MM.1S (cell line): ENCODE measurements at regions not wholly inside any gene's neighbourhood (a gene's known extent, or its start where the extent isn't known, plus 50 kb on each side); places are given as distances from the start of the nearest gene placed in this dataset.

Experiments
- EZH2phosphoT487 ChIP-seq: fragments of 300-600 bp; sonication (generic); IDR thresholded peaks from 2 replicates; pipeline ENCODE4 v1.6.1; 2018; ENCODE audit warnings: antibody characterized with exemption, low read length
- TF ChIP-seq, protein P1 (sequence below): fragments of 300-600 bp; sonication (generic); IDR thresholded peaks from 2 replicates; pipeline ENCODE4 v1.5.1; 2016; ENCODE audit warnings: antibody characterized with exemption, low read length, mixed read lengths

DNA sequence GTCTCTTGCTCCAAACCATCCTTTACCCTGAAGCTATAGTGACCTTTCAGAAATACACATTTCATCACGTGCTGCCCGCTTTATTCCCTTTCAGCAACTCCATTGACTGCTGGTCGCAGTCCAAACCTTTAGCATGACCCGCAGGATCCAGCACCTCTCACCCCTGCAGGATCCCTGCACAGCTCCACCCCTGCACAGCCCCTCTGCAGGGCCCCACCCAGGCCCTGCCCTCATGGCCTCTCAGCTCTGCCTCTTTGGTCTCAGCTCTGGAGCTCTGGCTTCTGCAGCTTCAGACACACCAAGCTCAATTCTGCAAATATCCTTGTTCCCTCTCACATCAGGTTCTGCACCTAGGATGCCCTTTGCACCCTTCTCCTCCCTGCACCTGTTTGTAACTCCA is 264.9 kb upstream of the C1orf174 start:
- TF ChIP-seq, protein P1, sequence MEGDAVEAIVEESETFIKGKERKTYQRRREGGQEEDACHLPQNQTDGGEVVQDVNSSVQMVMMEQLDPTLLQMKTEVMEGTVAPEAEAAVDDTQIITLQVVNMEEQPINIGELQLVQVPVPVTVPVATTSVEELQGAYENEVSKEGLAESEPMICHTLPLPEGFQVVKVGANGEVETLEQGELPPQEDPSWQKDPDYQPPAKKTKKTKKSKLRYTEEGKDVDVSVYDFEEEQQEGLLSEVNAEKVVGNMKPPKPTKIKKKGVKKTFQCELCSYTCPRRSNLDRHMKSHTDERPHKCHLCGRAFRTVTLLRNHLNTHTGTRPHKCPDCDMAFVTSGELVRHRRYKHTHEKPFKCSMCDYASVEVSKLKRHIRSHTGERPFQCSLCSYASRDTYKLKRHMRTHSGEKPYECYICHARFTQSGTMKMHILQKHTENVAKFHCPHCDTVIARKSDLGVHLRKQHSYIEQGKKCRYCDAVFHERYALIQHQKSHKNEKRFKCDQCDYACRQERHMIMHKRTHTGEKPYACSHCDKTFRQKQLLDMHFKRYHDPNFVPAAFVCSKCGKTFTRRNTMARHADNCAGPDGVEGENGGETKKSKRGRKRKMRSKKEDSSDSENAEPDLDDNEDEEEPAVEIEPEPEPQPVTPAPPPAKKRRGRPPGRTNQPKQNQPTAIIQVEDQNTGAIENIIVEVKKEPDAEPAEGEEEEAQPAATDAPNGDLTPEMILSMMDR = no peak
- no peak for TF ChIP-seq EZH2phosphoT487
